Iris pigment epithelial cell (primary cell): ENCODE measurements at regions not wholly inside any gene's neighbourhood (a gene's known extent, or its start where the extent isn't known, plus 50 kb on each side); places are given as distances from the start of the nearest gene placed in this dataset.
A peak's percentile ranks its signal among the peaks of the same experiment; 100 is the strongest.

Source experiments
- DNase-seq: peaks from one replicate; pipeline ENCODE4 v3.0.0-alpha.2; 2011; ENCODE audit warnings: low read depth

DNA sequence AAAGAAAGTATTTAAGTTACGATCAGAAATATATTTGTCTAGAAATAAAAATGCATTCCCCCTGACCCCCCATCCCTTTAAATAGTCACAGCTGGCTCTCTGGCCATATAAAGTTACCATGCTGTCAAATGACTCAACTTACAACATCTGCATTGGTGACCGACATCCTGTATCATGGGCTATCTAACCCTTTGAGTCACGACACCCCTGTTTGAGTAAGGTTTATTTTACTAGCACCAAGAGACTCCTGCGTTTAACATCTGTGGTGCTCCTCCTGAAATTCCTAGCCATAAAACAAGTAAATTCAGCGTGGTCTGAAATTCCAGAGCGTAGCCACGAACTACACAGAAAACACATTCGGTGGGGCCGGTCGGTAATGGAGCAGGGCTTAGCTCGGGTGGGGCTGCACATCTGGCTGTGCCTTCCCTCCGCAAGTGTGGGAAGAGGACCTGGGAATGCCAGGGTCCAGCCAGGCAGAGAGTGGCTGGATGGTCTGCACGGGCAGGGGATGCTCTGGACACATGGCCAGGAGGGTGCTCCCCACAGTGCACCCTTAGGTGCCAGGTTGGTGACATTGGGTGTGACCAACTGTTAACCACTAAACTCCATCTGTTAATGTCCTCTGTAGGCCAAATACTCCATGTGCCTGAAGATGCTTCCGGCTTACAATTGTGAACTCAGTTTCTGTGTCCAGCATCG lies 53.0 kb upstream of the CLDN14 start:
- DNase-seq = no peak

DNA sequence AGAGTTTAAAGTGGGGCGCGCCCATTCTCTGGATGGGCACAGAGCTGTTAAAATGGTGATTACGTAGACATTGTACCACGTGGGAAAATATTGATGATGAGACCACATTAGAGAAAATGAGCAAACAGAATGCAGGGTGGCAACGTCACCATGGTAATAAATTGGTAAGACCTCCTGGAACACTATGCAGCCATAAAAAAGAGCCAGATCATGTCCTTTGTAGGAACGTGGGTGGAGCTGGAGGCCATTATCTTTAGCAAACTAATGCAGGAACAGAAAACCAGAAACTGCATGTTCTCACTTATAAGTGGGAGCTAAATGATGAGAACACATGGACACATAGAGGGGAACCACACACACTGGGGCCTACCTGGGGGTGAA lies 53.5 kb upstream of the CLDN14 start:
- DNase-seq = no peak

DNA sequence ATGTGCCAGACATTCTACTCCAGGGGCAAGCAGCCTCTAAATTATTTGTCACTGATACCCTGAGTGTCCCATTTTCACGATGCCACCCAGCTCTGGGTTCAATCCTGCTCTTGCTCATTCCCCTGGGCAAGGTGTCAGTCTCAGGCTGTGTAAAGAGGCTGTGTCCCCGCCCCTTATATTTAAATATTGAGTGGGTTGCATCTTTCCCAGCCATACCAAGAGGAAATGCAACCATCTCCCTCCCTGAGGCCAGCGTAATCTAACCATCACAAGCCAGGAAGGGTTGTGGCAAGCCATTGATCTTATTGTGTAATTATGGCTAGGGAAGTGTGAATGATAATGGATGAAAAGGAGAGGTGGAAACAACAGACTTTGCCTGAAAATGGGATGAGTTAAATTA lies 54.7 kb upstream of the CLDN14 start:
- no peak for DNase-seq

DNA sequence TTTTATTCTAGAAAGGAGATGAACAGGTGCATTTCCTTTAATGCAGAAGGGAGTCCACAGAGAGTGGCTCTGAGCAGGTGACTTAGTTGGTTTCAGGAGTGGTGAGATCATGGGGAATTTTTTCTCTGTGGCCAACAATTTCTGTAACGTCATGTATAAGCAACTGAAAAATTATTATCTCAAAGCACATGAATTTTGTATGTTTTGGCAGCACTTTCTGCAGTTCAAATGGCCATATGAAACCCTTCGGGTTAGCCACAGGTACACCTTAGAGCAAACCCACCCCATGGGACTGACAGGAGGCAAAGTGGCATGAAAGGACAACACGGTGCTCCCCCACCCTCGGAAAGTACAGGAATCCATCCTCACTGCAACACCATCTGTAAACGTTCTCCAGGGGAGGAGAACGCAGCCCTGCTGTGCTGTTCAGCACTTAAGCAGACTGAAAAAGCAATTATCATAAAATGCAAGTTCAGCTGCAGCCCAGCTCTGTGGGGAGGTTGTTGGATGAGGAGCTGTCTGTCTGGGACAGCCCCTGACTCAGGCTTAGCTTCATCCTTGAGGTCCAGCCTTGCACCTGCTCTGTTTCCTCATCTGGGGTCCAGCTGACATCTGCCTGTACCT lies 55.8 kb upstream of the CLDN14 start:
- DNase-seq = no peak

DNA sequence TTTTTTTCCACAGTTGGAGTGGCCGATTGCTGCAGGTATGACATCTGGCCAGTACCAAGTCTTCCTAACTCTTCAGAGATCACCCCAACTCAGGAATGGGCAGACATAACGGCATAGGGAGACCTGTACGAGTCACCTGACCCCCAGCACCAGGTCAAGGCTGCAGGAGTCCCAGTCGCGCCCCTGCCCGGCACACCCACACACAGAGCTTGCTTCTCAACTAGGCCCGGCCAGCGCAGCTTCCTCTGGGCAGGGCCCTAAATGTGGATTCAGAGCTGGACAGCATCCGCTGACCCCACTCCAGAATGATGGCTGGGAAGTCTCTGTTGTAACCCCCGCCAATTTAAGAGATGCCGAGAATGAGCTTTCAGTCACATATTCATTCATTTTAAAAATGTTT lies 58.8 kb upstream of the CLDN14 start:
- no peak for DNase-seq

DNA sequence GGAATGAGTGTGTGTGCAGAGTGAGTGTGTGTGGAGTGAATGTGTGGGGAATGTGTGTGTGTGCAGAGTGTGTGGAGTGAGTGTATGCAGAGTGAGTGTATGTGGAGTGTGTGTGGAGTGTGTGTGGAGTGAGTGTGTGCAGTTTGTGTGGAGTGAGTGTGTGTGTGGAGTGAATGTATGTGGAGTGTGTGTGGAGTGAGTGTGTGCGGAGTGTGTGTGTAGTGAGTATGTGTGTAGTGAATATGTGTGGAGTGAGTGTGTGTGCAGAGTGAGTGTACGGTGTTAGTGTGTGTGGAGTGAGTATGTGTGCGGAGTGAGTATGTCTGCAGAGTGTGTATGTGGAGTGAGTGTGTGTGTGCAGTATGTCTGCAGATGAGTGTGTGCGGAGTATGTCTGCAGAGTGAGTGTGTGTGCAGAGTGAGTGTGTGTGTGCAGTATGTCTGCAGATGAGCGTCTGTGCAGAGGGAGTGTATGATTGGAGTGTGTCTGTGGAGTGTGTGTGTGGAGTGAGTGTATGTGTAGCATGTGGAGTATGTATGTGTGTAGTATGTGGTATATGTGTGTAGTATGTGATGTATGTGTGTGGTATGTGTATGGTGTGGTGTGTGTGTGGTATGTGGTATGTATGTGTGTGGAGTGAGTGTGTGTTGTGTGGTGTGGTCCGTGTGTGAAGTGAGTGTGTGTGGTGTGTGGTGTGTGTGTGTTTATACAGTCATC lies 59.7 kb upstream of the CLDN14 start:
- DNase-seq = no peak

DNA sequence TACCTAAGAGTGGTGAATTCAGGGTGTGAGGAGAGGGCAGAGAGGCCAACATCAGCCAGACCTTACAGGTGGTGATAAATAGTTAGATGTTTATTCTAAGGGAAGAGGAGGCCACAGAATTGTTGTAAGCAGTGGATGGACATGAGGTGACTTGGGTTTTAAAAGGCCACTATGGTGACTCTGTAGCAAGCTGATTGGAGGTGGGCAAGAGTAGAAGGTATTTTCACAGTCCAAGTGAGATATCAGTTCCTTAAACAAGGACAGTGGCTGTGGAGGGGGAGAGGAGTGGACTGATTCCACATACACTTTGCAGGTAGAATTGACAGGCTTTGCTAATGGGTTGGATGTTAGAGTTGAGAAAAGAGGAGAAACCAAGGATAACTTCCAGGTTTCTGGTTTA lies 60.8 kb upstream of the CLDN14 start:
- no peak for DNase-seq

DNA sequence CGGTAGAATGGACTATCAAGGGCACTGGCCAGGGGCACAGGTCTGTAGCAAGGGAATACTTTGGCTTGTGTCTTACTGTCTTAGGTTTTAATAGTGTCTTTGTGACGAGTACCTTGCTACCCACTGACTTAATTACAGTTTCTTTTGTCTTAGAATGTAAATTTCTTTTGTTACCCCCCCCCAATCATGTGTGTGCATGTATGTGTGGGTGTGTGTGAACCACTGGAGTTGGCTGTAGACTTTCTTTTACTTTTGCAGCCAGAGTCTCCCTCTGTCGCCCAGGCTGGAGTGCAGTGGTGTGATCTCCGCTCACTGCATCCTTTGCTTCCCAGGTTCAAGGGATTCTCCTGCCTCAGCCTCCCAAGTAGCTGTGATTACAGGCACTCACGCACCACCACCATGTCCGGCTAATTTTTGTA lies 61.8 kb upstream of the CLDN14 start:
- DNase-seq = no peak

DNA sequence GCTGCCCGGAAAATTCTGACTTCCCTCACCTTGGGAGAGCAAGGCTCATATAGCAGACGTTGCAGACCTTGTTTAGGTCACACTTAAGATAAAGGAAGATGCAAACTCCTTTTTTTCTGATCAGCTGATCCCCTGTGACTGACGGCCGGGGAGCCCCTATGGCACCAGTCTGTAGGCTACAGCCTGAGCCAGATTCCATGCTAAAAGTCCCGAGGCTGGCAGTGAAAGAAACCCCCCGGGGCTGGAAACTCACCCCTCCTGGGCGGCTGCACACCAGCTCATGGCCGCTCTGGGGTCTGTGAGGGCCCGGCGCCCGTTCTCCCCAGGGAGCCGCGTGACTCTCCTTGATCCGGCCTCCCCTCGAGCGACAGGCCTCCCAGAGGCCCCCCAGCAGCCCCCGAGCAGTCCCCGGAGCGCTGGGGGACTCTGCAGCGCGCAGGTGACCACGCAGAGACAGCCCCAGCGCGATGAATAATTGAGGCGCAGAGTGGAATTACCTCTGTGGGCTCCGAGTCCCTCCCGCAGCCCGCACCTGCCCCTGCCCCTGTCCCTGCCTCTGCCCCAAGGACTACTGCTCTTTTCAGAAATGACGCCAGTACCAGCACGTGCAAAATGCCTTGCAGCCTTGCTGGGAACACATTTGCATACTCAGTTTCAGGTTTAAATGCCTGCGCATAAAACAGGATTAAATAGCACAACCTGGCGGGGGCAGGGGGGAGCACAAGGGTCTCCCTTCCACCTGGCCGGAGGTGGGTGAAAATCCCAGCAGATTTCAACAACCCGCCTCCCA lies 62.6 kb upstream of the CLDN14 start:
- no peak for DNase-seq

DNA sequence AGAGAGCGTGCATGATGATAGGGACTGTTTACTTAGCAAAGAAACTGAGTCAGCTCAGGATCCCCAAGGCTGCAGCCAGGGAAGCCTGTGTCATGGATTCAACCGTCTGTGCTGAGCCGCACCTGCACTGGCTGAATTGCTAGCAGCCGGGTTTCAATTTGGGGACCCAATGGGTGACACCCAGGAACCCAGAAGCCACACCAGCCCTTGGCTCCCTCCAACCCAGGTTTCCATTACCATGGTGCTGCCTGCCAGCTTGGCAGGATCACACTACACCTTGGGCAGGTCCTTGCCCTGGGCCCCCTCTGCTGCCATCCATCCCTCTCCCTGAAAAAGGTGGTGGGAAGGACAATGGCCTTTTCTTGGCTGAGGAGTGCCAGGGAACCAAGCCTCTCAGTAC lies 64.0 kb upstream of the CLDN14 start:
- no peak for DNase-seq

DNA sequence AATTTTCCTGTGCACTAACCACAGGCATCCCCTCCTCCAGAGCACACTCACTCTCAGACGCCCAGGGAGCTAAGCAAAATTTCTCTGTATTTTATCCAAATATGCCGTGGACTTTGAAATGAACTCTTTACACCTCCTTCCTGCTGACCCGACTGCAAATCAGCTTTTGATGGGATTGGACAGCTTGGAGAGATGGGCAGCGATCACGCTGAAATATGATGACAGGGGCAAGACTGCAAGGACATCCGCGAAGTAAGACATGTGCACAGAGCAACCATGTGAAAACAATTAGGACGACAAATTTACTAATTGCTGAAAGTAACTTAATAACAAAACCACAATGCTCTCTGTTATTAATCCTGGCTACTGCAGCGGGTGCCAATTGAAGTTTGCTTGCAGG lies 64.6 kb upstream of the CLDN14 start:
- DNase-seq = no peak

DNA sequence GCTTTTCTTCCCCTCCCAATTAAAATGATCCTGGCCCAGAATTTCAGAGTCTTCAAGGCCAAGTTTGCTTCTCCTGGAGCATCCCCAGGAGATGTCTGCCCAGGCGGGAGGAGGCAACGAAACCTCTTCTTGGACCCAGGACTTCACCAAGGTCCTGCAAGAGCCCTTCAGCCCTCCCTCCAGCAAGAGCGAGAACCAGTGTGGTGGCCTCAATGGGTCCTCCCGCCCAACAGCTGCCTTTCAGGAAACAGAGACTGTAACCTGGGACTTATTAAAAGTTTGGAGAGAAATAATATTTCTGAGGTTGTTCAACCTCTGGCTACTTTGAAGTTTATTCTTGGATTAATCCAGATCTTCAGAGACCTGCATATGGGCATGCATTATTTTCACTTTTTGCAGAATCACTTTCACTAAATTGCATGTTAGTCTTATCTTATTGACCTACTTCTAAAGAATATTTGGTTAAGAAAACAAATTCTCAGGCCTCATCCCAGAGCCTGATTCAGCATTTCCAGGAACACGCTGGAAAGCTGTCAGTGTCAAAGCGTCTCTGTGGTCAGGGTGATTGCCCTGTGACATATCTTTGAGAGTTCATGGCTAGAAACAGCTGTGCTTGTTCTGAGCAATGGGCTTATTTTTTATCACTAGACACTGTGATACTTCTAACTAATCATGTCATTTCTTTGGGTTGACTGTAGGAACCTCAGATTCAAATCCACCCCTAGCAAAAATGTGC lies 66.0 kb upstream of the CLDN14 start:
- DNase-seq = peak; percentile 31

DNA sequence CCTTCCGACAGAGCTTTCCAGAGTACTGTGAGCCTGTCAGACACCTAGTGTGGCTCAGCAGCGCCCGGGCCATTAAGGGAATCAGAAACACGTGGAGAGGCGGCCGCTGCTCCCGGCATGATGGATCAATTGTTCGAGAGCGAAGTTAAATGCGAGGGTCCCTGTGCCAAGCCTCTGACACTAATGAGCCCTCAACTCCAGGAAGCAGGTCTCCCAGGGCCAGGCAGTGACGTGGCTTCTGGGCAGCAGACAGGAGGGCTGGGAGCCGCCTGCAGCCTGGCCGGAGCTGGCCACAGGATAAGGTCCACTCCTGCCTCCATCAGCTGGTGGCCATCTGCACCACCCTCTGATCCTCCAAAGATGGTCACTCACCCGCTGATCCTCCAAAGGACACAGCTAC lies 67.5 kb upstream of the CLDN14 start:
- DNase-seq = no peak

DNA sequence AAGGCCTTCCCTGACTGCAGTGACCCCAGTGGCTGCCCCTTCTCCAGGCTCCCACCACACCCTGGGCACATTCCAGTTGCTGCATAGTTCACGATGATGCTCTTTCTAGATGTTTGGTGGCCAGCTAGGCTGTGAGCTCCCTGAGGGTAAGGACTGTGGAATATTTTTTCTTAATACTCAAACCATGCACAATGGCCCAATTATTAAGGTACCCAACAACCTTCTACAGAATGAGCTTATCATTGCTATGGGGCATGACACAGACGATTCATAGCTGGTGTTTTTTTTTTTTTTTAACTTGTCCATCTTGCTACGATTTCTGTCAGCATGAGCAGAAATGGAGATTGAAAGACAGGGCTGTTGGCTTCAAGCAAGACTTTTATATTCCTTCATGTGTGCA lies 68.9 kb upstream of the CLDN14 start:
- no peak for DNase-seq

DNA sequence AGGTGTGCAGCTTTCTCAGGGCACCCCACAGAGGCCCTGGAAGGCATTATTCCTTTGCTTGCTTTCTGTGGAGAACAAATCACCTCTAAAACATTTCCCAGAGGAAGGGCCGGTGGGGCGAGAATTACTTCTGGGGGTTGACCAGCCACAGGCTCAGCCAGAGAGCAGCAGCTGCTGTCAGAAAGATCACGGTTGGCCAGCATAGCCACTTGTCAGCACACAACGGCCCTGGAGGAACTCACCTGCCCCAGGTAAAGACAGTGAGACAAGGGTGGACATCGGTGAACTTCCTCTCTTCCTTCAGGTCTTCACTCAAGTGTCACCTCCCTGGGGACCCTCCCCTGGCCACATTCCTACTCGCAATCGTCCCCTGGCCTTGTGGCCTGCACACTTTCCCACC lies 69.5 kb upstream of the CLDN14 start:
- no peak for DNase-seq

DNA sequence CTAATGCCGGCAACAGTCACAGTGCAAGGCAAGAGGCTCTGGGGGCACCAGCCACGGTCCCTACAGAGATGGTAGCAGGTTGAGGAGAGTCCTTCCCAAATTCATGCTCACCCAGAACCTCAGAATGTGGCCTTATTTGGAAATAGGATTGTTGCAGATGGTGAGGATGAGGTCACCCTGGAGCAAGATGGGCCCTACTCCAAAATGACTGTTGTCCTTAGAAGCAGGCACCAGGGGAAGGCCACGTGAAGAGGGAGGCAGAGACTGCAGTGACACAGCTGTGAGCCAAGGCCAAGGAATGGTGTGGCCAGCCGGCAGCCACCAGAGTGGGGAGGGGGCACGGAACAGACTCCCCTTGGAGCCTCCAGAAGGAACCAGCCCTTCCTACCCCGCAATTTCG lies 70.8 kb upstream of the CLDN14 start:
- DNase-seq = no peak

DNA sequence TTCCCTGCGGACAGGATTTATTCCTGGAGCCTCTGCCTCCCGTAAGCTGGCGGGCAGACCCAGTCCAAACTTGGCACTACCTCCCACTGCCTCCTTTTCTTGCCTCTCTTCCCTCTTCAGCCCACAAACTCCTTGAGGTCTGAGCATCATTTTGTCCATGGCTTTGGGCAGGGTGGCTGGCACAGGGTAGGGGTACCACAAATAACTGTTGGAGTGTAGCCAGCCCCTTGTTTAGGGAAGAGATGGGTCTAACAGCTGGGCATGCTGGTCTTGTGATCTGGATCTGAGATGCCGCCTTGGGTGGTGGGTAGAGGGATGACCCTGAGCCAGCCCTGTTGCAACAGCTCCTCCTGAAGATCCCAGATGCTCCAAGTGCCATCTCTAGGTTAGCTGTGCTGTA lies 71.4 kb upstream of the CLDN14 start:
- no peak for DNase-seq

DNA sequence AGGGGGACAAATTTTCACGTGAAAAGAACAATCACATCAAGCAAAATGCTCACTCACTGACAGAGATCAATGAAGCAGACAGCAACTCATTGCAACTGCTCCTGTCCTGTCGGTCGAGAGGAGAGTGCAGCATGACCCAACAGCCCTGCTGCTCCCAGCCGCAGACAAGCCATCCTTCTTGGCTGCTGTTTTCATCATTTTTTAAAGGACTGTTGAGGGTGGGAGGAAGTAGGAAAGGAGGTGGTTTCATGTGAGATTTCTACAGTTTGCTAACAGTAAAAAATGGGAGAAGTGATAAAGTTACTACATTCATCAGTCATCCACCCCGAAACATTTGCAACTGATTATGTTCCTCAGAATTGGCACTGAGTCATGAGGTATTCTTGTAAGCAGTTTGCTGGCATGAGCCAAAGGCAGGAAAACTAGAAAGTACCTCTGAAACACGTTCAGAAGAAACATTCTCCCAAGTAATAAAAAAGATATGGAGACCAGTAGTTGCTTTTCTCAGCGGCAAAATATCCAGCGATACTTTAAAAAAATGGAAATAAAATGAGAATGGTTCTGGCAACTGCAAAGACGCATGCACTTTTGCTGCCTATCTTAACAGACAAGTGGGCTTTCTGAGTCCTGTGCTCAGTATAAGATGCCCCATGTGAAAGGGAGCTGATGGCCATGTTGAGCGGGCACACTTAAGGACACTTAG lies 72.0 kb upstream of the CLDN14 start:
- peak; percentile 64 for DNase-seq

DNA sequence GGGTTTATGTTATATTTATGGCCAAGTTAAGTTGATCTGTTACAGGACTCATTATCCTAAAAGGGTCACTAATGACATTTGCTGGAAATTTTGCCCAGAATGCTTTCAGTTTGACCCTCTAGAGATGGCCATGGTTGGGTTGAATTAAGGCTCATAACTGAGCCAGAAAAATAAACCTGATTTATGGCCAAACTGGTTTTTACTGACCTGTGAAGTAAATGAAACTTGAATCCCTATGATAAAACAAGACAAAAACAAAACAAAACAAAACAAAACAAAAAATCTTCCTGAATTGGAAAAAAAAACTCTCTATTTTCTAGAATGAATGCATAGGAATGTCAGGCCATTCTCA lies 72.5 kb upstream of the CLDN14 start:
- no peak for DNase-seq

DNA sequence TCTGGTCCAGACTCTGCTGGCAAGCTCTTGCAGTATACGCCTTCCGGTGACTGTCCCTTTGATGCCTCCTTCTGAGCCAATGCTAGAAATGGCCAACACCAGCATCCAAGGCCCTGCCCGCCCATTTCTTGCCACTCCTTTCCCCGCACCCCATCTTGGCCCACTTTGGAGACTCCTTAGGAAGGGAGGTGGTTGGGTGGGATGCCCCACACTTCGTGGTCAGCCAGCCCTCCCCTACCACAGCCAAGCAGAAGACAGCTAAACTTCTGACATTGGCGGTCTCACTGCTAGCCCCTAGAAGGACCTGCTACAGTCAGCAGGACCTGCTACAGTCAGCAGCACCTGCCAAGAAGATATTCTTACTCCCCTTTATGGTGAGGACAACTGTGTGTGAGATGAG lies 73.5 kb upstream of the CLDN14 start:
- no peak for DNase-seq

DNA sequence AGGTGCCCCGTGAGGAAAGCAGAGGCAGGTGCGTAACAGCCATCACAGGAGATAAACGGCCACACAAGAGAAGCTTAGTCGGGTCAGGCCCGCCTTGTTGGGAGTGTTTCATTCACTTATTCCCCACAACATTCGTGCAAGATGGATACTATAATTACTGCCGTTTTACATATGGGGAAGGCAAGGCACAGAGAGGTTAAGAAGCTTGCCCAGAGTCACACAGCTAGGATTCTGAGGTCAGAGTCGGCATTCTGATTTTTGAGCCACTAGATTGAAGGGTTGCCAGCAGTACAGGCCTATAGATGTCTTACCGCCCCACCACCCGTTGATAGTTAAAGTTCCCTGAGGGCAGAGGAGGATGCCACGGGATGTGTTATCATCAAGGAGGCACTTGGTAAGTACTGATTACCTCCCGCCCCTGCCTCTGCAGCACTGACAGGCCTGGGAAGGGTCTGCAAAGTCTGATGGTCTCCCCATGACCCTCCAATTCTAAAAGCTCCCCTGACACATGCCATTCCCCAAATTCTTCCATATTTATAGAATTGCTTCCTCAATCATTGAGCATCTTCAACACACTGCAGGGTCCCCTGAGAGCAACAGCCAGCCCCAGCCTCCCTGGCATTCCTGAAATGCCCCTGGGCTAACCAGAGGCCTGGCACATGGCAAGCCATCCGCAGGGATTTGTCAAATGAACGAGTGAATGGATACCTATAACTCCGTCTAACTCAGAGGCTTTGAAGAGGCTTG lies 74.7 kb upstream of the CLDN14 start:
- DNase-seq = no peak
